Fibroblast of skin of left biceps (primary cell): ENCODE measurements at regions not wholly inside any gene's neighbourhood (a gene's known extent, or its start where the extent isn't known, plus 50 kb on each side); places are given as distances from the start of the nearest gene placed in this dataset.

Source experiments
- DNase-seq, 2 experiments: peaks; one replicate each; pipeline ENCODE4 v3.0.0-alpha.2; 2013; ENCODE audit warnings: low read depth in 2 of 2

- DNase-seq, result no peak
Observed at GRCh38 chr16:50996166-50996829, 154.8 kb downstream of the SALL1 start.

GRCh38 chr16:50994995-50995394 is 156.1 kb downstream of the SALL1 start:
- no peak for DNase-seq

GRCh38 chr16:50992350-50993032 is 158.6 kb downstream of the SALL1 start:
- no peak for DNase-seq

GRCh38 chr16:50991436-50991835 is 159.6 kb downstream of the SALL1 start:
- no peak for DNase-seq

GRCh38 chr16:50991006-50991405 is 160.1 kb downstream of the SALL1 start:
- DNase-seq, result no peak

- DNase-seq, result no peak
Observed at GRCh38 chr16:50989047-50989446, 162.0 kb downstream of the SALL1 start.

- no peak for DNase-seq
Observed at GRCh38 chr16:50988441-50988840, 162.6 kb downstream of the SALL1 start.

- no peak for DNase-seq
Observed at GRCh38 chr16:50986453-50986852, 164.6 kb downstream of the SALL1 start.

- no peak for DNase-seq
Observed at GRCh38 chr16:50985733-50986132, 165.3 kb downstream of the SALL1 start.

GRCh38 chr16:50984688-50985087 is 166.4 kb downstream of the SALL1 start:
- no peak for DNase-seq

- DNase-seq, result no peak
Observed at GRCh38 chr16:50982808-50983207, 168.3 kb downstream of the SALL1 start.

- no peak for DNase-seq
Observed at GRCh38 chr16:50981951-50982350, 169.1 kb downstream of the SALL1 start.

GRCh38 chr16:50980666-50981065 is 170.4 kb downstream of the SALL1 start:
- DNase-seq, result no peak

- no peak for DNase-seq
Observed at GRCh38 chr16:50979806-50980620, 171.1 kb downstream of the SALL1 start.

GRCh38 chr16:50977138-50977537 is 173.9 kb downstream of the SALL1 start:
- no peak for DNase-seq

- no peak for DNase-seq
Observed at GRCh38 chr16:50974438-50975036, 176.5 kb downstream of the SALL1 start.

GRCh38 chr16:50972876-50973275 is 178.2 kb downstream of the SALL1 start:
- no peak for DNase-seq

- no peak for DNase-seq
Observed at GRCh38 chr16:50970281-50970680, 180.8 kb downstream of the SALL1 start.

- DNase-seq, result no peak
Observed at GRCh38 chr16:50967827-50968612, 183.1 kb downstream of the SALL1 start.

- DNase-seq, result no peak
Observed at GRCh38 chr16:50964491-50964890, 186.6 kb downstream of the SALL1 start.

GRCh38 chr16:50961952-50962351 is 189.1 kb downstream of the SALL1 start:
- DNase-seq, result no peak
